ENCODE measurements at regions not wholly inside any gene's neighbourhood (a gene's known extent, or its start where the extent isn't known, plus 50 kb on each side); places are given as distances from the start of the nearest gene placed in this dataset.

- TF ChIP-seq POLR2AphosphoS5 (IDR thresholded peaks at IDR 0.05; ENCODE audit: low read depth, low read length) (no peak), TAF1 (IDR thresholded peaks at IDR 0.05; ENCODE audit: borderline replicate concordance, insufficient read depth, low read length) (no peak), REST (IDR thresholded peaks at IDR 0.05; ENCODE audit: insufficient read depth in 1 of 2, low read depth in 2 of 2, low read length in 2 of 2) (no peak), SIN3A (IDR thresholded peaks at IDR 0.05; ENCODE audit: borderline replicate concordance, insufficient read depth, low read length) (no peak)
Measured at GRCh38 chr10:56763090-56763489, 402.0 kb upstream of the ZWINT start.

Data from PFSK-1 (cell line).